Spinal cord (tissue), 9 donors: ENCODE measurements at regions not wholly inside any gene's neighbourhood (a gene's known extent, or its start where the extent isn't known, plus 50 kb on each side); places are given as distances from the start of the nearest gene placed in this dataset.

Source experiments
- DNase-seq, 6 donors: peaks; one replicate each; pipeline versions ENCODE4 v3.0.0 to v3.0.0-alpha.2; 2013 to 2015; ENCODE audit warnings: low spot score in 6 of 6, low read depth in 4 of 6
- H3K27ac ChIP-seq: one replicate; pipeline ENCODE4 v1.5.1; 2013; ENCODE audit warnings: low read depth, low read length, control low read depth
- H3K27me3 ChIP-seq: one replicate; pipeline ENCODE4 v1.6.1; 2013; ENCODE audit warnings: low read length; ENCODE audit not compliant: control insufficient read depth, insufficient read depth
- H3K36me3 ChIP-seq: one replicate; pipeline ENCODE4 v1.6.1; 2013; ENCODE audit warnings: low read length; ENCODE audit not compliant: control insufficient read depth, insufficient read depth
- H3K4me1 ChIP-seq: one replicate; pipeline ENCODE4 v1.6.1; 2013; ENCODE audit warnings: low read length; ENCODE audit not compliant: control insufficient read depth, insufficient read depth
- H3K4me3 ChIP-seq: one replicate; pipeline ENCODE4 v1.5.1; 2013; ENCODE audit warnings: low read depth, low read length, control low read depth
- H3K9me3 ChIP-seq: one replicate; pipeline ENCODE4 v1.6.1; 2013; ENCODE audit warnings: low read length; ENCODE audit not compliant: control insufficient read depth, insufficient read depth
- WGBS: methylation state at CpG from one replicate; pipeline ENCODE4 v1.1.5; 2013; ENCODE audit warnings: missing lambda C conversion rate; ENCODE audit not compliant: insufficient coverage; 5-methylcytosine and 5-hydroxymethylcytosine counted together
- donor health status: healthy.

DNA sequence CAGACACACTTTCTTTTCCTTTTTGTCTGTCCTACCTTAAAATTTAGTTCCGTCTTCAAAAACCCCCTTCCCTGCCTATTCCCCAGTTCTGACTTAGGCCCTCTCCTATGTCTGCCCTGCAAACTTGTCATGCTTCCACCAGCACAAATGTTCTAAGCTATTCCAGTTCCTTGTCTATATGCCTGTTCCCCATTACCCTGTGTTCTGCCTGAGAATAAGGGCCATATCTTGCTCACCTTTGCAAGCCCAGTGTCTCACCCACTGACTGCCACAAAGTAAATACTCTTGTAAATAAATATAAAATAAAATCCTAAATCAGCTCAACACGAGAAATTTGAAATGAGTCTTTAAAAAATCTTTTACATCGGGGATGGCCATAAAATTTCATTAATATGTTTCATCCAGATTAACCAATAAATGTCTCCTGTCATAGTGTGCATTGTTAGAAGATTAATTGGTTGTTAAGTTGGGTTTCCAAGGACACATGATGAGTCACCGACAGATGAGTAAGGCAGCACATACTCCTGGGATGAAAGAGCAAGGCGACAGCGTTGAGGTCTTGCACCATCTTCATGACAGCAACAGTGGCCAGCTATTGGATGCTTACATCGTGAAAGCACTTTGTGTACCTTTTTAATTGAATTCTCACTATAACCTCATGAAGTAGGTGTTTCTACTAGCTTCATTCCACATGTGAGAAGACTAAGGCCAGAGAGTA is 92.6 kb upstream of the NGF start:
- no peak overlapping the region for H3K4me3 ChIP-seq
- DNase-seq, result no peak

DNA sequence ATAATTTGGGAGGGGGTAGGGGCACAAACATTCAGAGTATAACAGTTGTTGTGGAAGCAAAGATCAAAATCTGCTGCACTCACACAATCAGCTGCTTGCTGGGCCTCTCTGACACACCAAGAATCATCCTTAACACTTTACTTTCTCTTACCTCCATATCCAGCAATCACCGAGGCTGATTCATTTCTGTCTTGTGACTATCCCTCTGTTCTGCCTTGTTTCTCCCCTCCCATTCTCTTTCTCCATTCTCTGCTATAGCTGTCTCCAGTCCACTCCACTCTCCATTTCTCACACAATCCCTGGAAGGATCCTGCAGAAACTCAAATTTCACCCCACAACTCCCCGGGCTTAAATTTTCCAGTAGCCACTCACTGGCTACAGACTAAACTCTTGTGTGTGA is 91.8 kb upstream of the NGF start:
- peaks cover 3% of the 10 kb centered on the region for H3K4me1 ChIP-seq

More for the DNA sequence above, 92.6 kb upstream of the NGF start:
- no peaks in the 10 kb centered on the region for H3K36me3 ChIP-seq
- WGBS, result 93% methylated on average over 4 of the region's 7 CpGs
- no peaks in the 10 kb centered on the region for H3K9me3 ChIP-seq
- peaks cover 5% of the 10 kb centered on the region for H3K4me1 ChIP-seq
- H3K27me3 ChIP-seq, result no peaks in the 10 kb centered on the region
- H3K27ac ChIP-seq, result no peak overlapping the region

DNA sequence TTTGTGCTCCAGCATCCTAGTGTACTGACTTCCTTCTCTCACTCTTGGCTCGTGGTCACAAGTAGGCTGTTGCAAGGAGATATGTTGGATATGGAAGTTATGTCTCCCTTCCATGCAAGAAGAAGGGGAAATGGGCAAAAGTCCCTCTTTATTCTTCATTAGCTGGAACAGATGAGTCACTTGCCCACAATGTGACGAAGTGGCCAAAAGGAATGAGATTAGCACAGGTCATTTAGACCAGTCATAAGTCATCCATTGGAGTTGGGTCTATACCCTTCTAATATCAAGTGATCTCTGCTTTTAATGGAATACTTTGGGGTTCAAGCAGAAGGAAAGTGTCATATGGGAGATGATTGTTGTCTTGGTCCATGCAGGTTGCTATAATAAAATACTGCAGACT is 91.2 kb upstream of the NGF start:
- Histone ChIP-seq H3K4me1 (peaks cover 3% of the 10 kb centered on the region), H3K4me3 (no peak overlapping the region), H3K36me3 (no peaks in the 10 kb centered on the region), H3K27me3 (no peaks in the 10 kb centered on the region), H3K27ac (no peak overlapping the region), H3K9me3 (no peaks in the 10 kb centered on the region)
- DNase-seq, result no peak
- WGBS, result no CpG with 5 or more reads among the region's 2 CpGs

More for the DNA sequence above, 91.8 kb upstream of the NGF start:
- no peak for DNase-seq
- no peaks in the 10 kb centered on the region for H3K9me3 ChIP-seq
- no peaks in the 10 kb centered on the region for H3K36me3 ChIP-seq
- 84% methylated on average over 2 of the region's 2 CpGs for WGBS
- no peaks in the 10 kb centered on the region for H3K27me3 ChIP-seq
- no peak overlapping the region for H3K4me3 ChIP-seq
- H3K27ac ChIP-seq, result no peak overlapping the region

DNA sequence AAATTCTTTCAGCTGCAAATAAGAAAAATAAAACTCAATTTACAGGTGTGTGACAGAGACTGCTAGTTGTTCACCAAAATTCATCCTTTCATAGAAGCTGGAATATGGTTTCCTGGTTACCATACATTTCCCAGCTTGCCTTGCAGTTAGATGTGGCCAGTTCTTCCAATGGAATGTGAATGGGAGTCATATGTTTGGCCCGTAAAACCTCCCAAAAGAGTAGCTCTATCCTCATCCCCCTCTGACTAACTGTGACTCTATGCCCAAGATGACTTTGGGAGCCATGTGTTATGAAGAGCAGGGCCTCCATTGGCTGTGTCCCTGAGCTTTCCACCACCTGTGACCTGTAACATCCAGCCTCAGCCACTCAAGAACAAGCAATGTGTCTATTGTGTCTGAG is 90.6 kb upstream of the NGF start:
- H3K4me1 ChIP-seq, result peaks cover 3% of the 10 kb centered on the region
- no peaks in the 10 kb centered on the region for H3K27me3 ChIP-seq
- H3K27ac ChIP-seq, result no peak overlapping the region
- no peak for DNase-seq
- no CpG with 5 or more reads among the region's 1 CpG for WGBS
- H3K9me3 ChIP-seq, result no peaks in the 10 kb centered on the region
- H3K36me3 ChIP-seq, result no peaks in the 10 kb centered on the region
- H3K4me3 ChIP-seq, result no peak overlapping the region

DNA sequence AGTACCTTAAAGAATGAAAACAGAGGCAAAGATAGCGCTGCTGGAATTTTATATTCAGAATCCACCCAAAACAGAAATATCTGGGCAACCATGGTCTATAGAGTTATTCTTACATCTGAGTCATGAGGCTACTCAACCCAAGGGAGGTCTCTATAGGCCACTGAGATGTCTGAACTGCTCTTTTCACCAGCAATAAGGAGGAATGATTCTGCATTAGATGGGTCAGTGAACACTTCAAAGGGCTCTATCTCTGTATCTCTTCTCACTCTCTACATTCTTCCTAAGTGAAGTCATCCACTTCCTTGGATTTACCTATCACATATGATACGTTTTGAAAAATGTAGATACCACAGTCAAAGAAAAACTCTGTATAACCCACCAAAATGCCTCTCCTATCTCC is 90.2 kb upstream of the NGF start:
- no peak overlapping the region for H3K4me3 ChIP-seq
- no peaks in the 10 kb centered on the region for H3K9me3 ChIP-seq
- H3K27me3 ChIP-seq, result no peaks in the 10 kb centered on the region
- 100% methylated on average over 1 of the region's 2 CpGs for WGBS
- no peak overlapping the region for H3K27ac ChIP-seq
- no peak for DNase-seq
- H3K4me1 ChIP-seq, result peaks cover under 1% of the 10 kb centered on the region
- no peaks in the 10 kb centered on the region for H3K36me3 ChIP-seq

DNA sequence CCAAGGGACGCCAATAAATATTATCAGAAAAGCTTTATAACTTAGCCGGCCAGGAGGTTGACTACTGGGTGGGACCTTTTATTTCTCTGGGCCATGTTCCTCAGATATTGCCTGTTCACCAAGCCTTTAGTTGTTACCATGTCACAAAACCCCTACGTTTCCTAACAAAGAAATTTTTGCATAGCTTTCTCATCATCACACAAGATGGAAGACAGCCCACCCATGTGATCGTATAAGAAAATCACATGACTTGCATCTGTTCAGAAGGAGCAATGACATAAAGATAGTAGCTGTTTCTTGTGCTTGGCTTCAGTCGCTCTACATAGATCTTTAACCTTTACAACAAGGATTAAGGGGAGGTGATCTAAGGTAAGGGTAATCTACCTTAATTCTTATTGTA is 88.9 kb upstream of the NGF start:
- DNase-seq, result no peak
- H3K27me3 ChIP-seq, result no peaks in the 10 kb centered on the region
- H3K9me3 ChIP-seq, result no peaks in the 10 kb centered on the region
- H3K4me3 ChIP-seq, result no peak overlapping the region
- no peaks in the 10 kb centered on the region for H3K36me3 ChIP-seq
- no peak overlapping the region for H3K27ac ChIP-seq
- 69% methylated on average over 2 of the region's 5 CpGs for WGBS
- peaks cover 2% of the 10 kb centered on the region for H3K4me1 ChIP-seq

DNA sequence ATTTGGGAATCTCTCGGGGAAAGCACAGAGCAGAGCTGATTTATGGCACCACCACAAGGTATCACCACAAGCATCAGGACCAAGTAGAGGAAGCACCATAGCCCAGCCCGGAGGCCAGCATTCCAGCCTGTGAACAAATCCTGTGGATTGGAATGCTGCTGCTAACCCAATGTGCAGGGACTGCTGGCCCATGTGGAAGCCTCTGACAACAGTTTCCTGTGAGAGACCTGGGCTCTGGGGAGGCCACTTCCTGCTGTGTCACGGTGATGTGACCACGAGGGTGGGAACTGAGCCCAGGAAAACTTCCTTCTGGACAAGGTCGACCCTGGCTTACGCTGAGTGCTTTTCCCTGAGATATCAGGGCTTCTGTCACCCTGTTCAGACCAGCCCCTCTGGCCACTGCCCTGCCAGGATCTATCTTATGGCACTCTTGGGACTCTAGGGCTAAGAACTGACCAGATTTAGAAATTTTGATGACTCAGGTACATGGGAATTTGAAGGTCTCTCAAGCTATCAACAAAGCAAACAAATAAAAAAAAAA is 88.3 kb upstream of the NGF start:
- no peaks in the 10 kb centered on the region for H3K36me3 ChIP-seq
- no peak overlapping the region for H3K27ac ChIP-seq
- DNase-seq, result no peak
- peaks cover 2% of the 10 kb centered on the region for H3K4me1 ChIP-seq
- H3K27me3 ChIP-seq, result no peaks in the 10 kb centered on the region
- 77% methylated on average over 6 of the region's 6 CpGs for WGBS
- no peak overlapping the region for H3K4me3 ChIP-seq
- no peaks in the 10 kb centered on the region for H3K9me3 ChIP-seq

DNA sequence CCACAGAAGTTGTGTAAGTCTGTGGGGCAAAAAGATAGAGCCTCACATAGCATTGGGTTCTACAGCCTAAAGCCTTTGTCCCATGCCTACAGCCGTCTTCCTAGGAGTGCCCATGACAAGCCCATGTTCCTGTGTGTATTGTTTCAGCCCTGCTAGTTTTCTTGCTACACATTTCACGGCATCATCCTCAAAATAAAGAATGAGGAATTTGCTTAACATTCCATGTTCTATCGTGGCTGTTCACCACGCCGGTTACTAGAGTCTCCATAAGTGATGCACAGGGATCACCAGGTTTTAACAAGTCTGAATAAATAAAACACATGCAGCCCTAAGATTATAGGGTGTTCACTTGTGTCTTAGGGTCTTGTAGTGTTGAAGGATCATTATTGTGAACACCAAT is 87.4 kb upstream of the NGF start:
- Histone ChIP-seq H3K36me3 (no peaks in the 10 kb centered on the region), H3K27ac (no peak overlapping the region), H3K9me3 (no peaks in the 10 kb centered on the region), H3K27me3 (no peaks in the 10 kb centered on the region), H3K4me1 (peaks cover 2% of the 10 kb centered on the region), H3K4me3 (no peak overlapping the region)
- no peak for DNase-seq
- 80% methylated on average over 1 of the region's 5 CpGs for WGBS

DNA sequence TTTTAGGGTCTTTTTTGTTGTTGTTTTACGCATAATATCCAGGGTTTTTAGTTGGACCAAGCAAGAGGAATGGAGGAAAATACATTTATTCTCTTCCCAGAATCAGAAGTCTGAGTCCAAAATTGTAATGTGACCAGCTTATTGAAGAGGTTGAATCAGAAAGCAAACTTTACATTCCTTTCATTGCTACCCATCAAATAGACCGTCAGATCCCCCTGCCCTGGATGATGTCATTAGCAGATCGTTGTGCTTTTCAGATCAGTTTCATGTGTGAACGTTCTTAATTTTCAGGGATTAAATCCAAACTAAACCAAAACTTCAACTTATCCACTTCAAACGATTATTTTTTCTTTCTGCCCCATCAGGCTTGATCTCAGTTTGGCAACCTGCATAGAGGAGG is 85.7 kb upstream of the NGF start:
- 67% methylated on average over 2 of the region's 5 CpGs for WGBS
- DNase-seq, result no peak
- no peak overlapping the region for H3K4me3 ChIP-seq
- no peak overlapping the region for H3K27ac ChIP-seq
- H3K36me3 ChIP-seq, result no peaks in the 10 kb centered on the region
- no peaks in the 10 kb centered on the region for H3K9me3 ChIP-seq
- H3K4me1 ChIP-seq, result peaks cover 2% of the 10 kb centered on the region
- no peaks in the 10 kb centered on the region for H3K27me3 ChIP-seq

DNA sequence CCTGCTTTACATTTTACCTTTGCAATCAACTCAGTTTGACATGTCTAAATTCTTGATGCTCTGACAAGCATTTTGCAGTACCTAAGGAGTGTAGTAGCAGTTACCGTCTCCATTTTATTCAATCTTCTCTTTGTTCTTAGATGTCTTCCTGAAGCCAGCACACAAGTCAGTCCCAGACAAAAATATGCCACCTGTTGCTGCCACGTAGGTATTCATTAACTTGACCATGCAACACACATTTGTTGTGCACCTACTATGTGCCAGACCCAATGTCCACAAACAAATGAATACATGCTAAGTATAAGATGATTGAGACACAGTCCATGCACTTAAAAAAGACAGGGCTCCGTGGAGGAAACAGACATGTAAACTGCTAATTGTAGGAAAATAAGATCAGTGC is 81.5 kb upstream of the NGF start:
- 86% methylated on average over 1 of the region's 3 CpGs for WGBS
- Histone ChIP-seq H3K27ac (no peak overlapping the region), H3K27me3 (no peaks in the 10 kb centered on the region), H3K4me1 (peaks cover 2% of the 10 kb centered on the region), H3K9me3 (no peaks in the 10 kb centered on the region), H3K36me3 (no peaks in the 10 kb centered on the region), H3K4me3 (no peak overlapping the region)
- no peak for DNase-seq
